Prostate gland (tissue), 2 donors: ENCODE measurements at regions not wholly inside any gene's neighbourhood (a gene's known extent, or its start where the extent isn't known, plus 50 kb on each side); places are given as distances from the start of the nearest gene placed in this dataset.

Experiments
- DNase-seq: peaks from one replicate; pipeline ENCODE4 v3.0.0-alpha.2; 2019; ENCODE audit warnings: low spot score
- H3K27ac ChIP-seq, 2 donors: fragments of 200-600 bp; sonication (generic); 2 replicates each; pipeline ENCODE4 v1.5.1; 2017 to 2019
- H3K27me3 ChIP-seq: fragments of 200-600 bp; sonication (generic); replicated peaks from 2 replicates; pipeline ENCODE4 v1.5.1; 2019; ENCODE audit not compliant: insufficient read depth
- H3K36me3 ChIP-seq, 2 donors: fragments of 200-600 bp; sonication (generic); 1 replicate in 1 of 2; 2 replicates in 1 of 2; pipeline versions ENCODE4 v1.5.1 to v1.8.1; 2017 to 2019
- H3K4me1 ChIP-seq: fragments of 200-600 bp; sonication (generic); replicated peaks from 2 replicates; pipeline ENCODE4 v1.5.1; 2019
- H3K4me3 ChIP-seq, 2 donors: fragments of 200-600 bp; sonication (generic); 2 replicates each; pipeline ENCODE4 v1.5.1; 2017 to 2019
- H3K9me3 ChIP-seq: fragments of 200-600 bp; sonication (generic); 2 replicates; pipeline ENCODE4 v1.5.1; 2017
- POLR2A ChIP-seq: fragments of 450-650 bp; IDR thresholded peaks from one replicate; pipeline ENCODE4 v1.6.1; 2016; ENCODE audit warnings: antibody characterized with exemption, mild to moderate bottlenecking
- POLR2AphosphoS5 ChIP-seq: sonication (generic); formaldehyde crosslinking; IDR thresholded peaks from one replicate; pipeline ENCODE4 v1.6.1; 2017; ENCODE audit warnings: antibody characterized with exemption
- WGBS: methylation state at CpG from one replicate; pipeline ENCODE4 v1.1.5; 2018; 5-methylcytosine and 5-hydroxymethylcytosine counted together
- intact Hi-C: fragments of 100-400 bp; cut with DNase I; formaldehyde crosslinking; loops from one replicate; pipeline ENCODE4 v1.14.2; 2022
- TF ChIP-seq, protein P1 (sequence below), 4 experiments: fragments of 200-600 bp in 2 of 4; fragments of 450-650 bp in 2 of 4; sonication (generic) in 2 of 4; IDR thresholded peaks; 1 replicate in 3 of 4; 2 replicates in 1 of 4; pipeline ENCODE4 v1.5.1; 2016 to 2019; ENCODE audit warnings: antibody characterized with exemption in 4 of 4, mild to moderate bottlenecking in 2 of 4, moderate library complexity in 2 of 4

GRCh38 chr15:39497759-39498565, 82.9 kb upstream of the THBS1 start:
- H3K4me3 ChIP-seq = no peak overlapping the region
- no peak for TF ChIP-seq POLR2A
- TF ChIP-seq, protein P1, sequence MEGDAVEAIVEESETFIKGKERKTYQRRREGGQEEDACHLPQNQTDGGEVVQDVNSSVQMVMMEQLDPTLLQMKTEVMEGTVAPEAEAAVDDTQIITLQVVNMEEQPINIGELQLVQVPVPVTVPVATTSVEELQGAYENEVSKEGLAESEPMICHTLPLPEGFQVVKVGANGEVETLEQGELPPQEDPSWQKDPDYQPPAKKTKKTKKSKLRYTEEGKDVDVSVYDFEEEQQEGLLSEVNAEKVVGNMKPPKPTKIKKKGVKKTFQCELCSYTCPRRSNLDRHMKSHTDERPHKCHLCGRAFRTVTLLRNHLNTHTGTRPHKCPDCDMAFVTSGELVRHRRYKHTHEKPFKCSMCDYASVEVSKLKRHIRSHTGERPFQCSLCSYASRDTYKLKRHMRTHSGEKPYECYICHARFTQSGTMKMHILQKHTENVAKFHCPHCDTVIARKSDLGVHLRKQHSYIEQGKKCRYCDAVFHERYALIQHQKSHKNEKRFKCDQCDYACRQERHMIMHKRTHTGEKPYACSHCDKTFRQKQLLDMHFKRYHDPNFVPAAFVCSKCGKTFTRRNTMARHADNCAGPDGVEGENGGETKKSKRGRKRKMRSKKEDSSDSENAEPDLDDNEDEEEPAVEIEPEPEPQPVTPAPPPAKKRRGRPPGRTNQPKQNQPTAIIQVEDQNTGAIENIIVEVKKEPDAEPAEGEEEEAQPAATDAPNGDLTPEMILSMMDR (IDR thresholded peaks at IDR 0.05) = no peak
- TF ChIP-seq POLR2AphosphoS5 = no peak
- H3K36me3 ChIP-seq = no peaks in the 10 kb centered on the region
- 60% methylated on average over 4 of the region's 4 CpGs for WGBS
- no peak overlapping the region for H3K27ac ChIP-seq
- intact Hi-C loops = no loop called here
- DNase-seq = no peak
- no peaks in the 10 kb centered on the region for H3K4me1 ChIP-seq
- no peaks in the 10 kb centered on the region for H3K27me3 ChIP-seq
- H3K9me3 ChIP-seq = no peaks in the 10 kb centered on the region

- Histone ChIP-seq H3K27me3 (no peaks in the 10 kb centered on the region), H3K4me3 (no peak overlapping the region), H3K9me3 (no peaks in the 10 kb centered on the region), H3K36me3 (no peaks in the 10 kb centered on the region), H3K4me1 (no peaks in the 10 kb centered on the region), H3K27ac (no peak overlapping the region)
- no peak for DNase-seq
- intact Hi-C loops = no loop called here
- 64% methylated on average over 4 of the region's 4 CpGs for WGBS
- no peak for TF ChIP-seq POLR2A
- TF ChIP-seq, protein P1 (IDR thresholded peaks at IDR 0.05) = no peak
- no peak for TF ChIP-seq POLR2AphosphoS5
These were observed 82.2 kb upstream of the THBS1 start for GRCh38 chr15:39498629-39499028.

DNA sequence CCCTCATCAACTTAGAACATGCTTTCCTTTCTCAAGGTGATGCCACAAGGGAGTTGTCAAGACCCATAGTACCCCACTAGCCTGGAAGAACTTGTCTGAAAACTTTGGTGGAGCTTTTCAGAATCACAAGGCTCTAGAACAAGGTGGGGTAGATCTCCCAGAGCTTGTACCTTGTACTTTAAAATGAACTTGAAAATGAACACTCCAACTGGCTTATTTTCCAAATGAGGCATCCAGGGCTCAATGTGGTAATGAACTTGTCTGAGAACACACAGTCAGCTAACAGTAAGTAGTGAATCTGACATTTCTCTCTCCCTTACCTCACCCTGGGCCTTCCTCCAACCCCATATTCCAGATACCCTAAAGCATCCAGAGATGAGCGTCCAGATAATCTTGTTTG, 81.8 kb upstream of the THBS1 start:
- no peak for DNase-seq
- intact Hi-C loops = no loop called here
- H3K9me3 ChIP-seq = no peaks in the 10 kb centered on the region
- no peaks in the 10 kb centered on the region for H3K36me3 ChIP-seq
- WGBS = 64% methylated on average over 1 of the region's 1 CpG
- no peak overlapping the region for H3K27ac ChIP-seq
- no peak for TF ChIP-seq POLR2A
- TF ChIP-seq, protein P1 (IDR thresholded peaks at IDR 0.05) = no peak
- TF ChIP-seq POLR2AphosphoS5 = no peak
- H3K4me1 ChIP-seq = no peaks in the 10 kb centered on the region
- H3K4me3 ChIP-seq = no peak overlapping the region
- H3K27me3 ChIP-seq = no peaks in the 10 kb centered on the region

DNA sequence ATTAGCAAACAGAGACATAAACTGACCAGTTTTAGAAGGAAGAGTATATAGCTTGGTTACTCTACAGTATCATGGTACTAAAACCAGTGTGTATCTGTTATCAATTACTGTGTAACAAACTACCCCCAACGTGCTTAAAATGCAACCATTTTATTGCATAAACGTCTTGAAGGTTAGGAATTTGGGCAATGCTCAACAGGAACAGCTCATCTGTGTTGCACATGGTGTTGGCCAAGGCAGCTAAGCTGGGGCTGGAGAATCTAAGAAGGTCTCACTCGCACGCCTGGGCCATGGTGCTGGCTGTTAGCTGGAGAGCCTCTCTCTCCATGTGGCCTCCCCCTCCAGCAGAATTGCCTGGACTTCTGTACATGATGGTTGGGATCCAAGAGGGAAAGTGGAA, 81.2 kb upstream of the THBS1 start:
- WGBS = 78% methylated on average over 4 of the region's 4 CpGs
- no peaks in the 10 kb centered on the region for H3K4me1 ChIP-seq
- intact Hi-C loops = no loop called here

More for the DNA sequence above, 81.2 kb upstream of the THBS1 start:
- H3K27ac ChIP-seq = no peak overlapping the region
- H3K36me3 ChIP-seq = no peaks in the 10 kb centered on the region
- H3K27me3 ChIP-seq = no peaks in the 10 kb centered on the region
- no peak overlapping the region for H3K4me3 ChIP-seq
- TF ChIP-seq, protein P1 (IDR thresholded peaks at IDR 0.05) = no peak
- no peak for TF ChIP-seq POLR2AphosphoS5
- no peak for TF ChIP-seq POLR2A
- H3K9me3 ChIP-seq = no peaks in the 10 kb centered on the region
- DNase-seq = no peak
